ENCODE measurements at regions not wholly inside any gene's neighbourhood (a gene's known extent, or its start where the extent isn't known, plus 50 kb on each side); places are given as distances from the start of the nearest gene placed in this dataset.

DNA sequence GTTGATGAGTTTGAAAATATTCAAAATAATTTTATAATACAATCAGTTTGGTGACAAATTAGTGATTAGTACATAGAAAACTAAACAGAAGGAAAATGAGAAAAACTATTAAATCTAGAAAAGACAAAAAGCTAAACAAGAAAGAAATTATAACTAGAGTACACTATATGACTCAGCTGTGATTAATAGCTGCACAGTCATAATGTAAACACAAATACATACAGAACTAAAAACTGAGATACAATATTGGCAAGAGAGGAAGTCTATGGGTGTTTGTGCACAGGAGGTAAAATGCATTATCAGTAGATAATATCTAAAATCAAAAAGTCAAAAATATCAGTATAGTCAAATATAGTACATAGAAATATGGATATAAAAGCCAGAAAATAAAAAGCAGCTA, 80.7 kb upstream of the PCSK6 start:
- TF ChIP-seq, protein P1, sequence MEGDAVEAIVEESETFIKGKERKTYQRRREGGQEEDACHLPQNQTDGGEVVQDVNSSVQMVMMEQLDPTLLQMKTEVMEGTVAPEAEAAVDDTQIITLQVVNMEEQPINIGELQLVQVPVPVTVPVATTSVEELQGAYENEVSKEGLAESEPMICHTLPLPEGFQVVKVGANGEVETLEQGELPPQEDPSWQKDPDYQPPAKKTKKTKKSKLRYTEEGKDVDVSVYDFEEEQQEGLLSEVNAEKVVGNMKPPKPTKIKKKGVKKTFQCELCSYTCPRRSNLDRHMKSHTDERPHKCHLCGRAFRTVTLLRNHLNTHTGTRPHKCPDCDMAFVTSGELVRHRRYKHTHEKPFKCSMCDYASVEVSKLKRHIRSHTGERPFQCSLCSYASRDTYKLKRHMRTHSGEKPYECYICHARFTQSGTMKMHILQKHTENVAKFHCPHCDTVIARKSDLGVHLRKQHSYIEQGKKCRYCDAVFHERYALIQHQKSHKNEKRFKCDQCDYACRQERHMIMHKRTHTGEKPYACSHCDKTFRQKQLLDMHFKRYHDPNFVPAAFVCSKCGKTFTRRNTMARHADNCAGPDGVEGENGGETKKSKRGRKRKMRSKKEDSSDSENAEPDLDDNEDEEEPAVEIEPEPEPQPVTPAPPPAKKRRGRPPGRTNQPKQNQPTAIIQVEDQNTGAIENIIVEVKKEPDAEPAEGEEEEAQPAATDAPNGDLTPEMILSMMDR (IDR thresholded peaks at IDR 0.05; ENCODE audit: low read depth, low read length): no peak
- H3K9me3 ChIP-seq (ENCODE audit: severe bottlenecking): no peaks in the 10 kb centered on the region
- no peak for DNase-seq
- H3K4me3 ChIP-seq (ENCODE audit: low read depth, low read length): no peak overlapping the region
- H3K27me3 ChIP-seq (ENCODE audit: insufficient read depth, low read depth, severe bottlenecking): no peaks in the 10 kb centered on the region
- no peak overlapping the region for H3K27ac ChIP-seq
- no peaks in the 10 kb centered on the region for H3K36me3 ChIP-seq

DNA sequence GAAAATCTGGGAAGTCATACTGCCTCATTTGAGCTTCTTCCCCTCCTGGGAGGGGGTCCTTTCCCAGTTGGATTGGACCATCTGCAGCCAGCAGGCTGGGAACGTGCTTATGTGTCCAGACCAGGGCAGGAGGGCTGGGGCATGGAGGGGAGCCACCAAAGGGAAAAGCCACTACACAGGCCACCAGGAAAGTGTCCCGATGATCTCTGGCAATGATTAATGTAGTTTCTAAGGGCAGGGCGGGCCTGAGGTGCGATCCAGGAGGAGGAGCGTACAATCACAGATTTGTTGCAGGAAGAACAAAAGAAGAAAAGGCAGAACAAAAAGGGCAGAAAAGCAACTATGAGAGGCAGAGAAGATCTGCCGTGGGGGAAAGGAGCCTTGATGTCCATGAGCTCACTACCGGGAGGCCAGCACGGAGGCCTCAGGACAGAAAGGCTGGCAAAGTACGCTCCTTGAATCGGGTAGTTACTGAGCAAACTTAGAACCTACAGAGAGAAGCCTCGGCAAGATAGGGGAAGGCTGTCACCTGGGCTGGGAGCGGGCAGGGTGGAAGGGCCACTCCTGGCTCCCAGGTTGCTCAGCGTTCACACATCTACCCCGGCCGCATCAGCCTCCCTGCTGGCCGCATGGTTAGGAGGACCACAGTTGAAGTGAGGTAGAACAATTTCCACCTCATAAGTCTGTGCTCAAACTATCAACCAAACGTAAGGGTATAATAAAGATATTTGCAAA, 79.5 kb upstream of the PCSK6 start:
- Histone ChIP-seq H3K36me3 (no peaks in the 10 kb centered on the region), H3K4me3 (ENCODE audit: low read depth, low read length) (no peak overlapping the region), H3K27ac (no peak overlapping the region), H3K27me3 (ENCODE audit: insufficient read depth, low read depth, severe bottlenecking) (no peaks in the 10 kb centered on the region), H3K9me3 (ENCODE audit: severe bottlenecking) (no peaks in the 10 kb centered on the region)
- TF ChIP-seq, protein P1 (IDR thresholded peaks at IDR 0.05; ENCODE audit: low read depth, low read length): no peak
- DNase-seq: no peak

DNA sequence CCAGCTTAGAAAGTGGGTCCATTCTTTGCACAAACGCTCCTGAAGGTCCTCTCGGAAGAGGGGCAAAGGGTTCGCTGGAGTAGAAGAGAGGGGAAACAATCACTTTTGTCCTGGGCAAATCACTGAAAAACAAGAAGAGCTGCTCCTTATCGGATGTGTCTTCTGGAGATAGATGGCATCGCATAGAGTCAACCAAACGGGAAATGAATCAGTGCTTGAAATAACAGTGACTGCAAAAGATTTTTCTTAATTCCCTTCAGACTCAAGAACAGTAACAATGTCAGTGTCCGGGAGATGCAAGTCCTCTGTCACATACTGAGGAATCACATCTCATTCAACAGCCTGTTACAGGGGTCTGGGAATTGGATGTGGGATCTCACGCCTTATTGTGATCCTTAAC, 78.8 kb upstream of the PCSK6 start:
- no peak overlapping the region for H3K27ac ChIP-seq
- H3K4me3 ChIP-seq (ENCODE audit: low read depth, low read length): no peak overlapping the region
- H3K9me3 ChIP-seq (ENCODE audit: severe bottlenecking): no peaks in the 10 kb centered on the region
- no peaks in the 10 kb centered on the region for H3K36me3 ChIP-seq
- no peak for DNase-seq
- H3K27me3 ChIP-seq (ENCODE audit: insufficient read depth, low read depth, severe bottlenecking): no peaks in the 10 kb centered on the region
- TF ChIP-seq, protein P1 (IDR thresholded peaks at IDR 0.05; ENCODE audit: low read depth, low read length): no peak

DNA sequence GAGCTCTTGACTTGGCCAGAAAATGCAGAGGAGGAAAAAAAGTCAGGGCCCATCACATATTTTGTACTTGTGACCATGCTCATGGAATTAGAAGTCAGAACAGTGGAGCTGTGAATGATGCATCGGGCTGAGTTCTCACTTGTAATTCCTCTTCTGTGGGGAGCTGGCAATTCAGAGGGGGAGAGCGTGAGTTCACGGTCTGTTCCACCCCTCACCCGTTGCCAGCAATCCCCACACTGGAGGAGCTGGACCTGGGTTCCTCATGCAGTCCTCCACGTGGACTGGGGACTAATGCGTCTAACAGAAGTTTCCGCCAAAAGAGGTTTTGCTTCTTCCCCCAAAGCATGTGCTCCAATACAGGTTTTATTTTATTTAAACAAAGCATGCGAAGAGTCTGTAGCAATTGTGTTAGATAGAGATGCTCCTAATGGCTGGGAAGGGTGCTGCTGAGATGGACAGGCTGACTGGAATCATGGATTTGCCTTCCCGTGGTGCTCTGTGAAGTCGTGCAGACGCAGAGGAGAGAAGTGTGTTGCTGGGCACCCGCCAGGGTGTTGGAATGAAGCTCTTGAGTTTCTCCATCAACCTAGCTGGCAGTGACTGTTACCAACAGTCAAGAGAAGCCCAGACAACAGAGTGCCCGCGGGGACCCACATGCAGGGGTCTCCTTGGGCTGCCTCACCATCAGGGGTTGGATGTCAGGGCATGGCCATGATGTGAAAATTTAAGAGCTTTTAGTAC, 77.4 kb upstream of the PCSK6 start:
- Histone ChIP-seq H3K4me3 (ENCODE audit: low read depth, low read length) (no peak overlapping the region), H3K36me3 (no peaks in the 10 kb centered on the region), H3K27me3 (ENCODE audit: insufficient read depth, low read depth, severe bottlenecking) (no peaks in the 10 kb centered on the region), H3K9me3 (ENCODE audit: severe bottlenecking) (no peaks in the 10 kb centered on the region), H3K27ac (no peak overlapping the region)
- no peak for DNase-seq
- TF ChIP-seq, protein P1 (IDR thresholded peaks at IDR 0.05; ENCODE audit: low read depth, low read length): no peak

DNA sequence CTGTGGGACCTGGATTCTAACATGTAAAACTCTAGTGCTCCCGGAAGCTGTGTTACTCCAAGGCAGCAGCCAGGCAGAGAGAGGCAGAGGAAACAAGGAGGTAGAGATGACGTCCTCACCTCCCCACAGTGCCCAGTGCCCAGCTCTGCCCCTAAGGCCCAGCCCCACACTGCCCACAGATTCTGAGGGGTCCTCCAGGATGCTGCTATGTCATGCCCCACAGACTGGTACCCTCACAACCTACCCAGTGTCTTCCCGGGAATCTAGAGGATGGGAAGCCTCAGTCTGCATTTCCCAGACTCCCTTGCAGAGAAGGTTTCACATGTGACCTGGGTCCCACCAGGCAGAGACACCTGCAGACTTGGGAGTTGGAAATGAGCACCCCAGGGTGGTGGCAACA, 75.9 kb upstream of the PCSK6 start:
- H3K4me3 ChIP-seq (ENCODE audit: low read depth, low read length): no peak overlapping the region
- no peaks in the 10 kb centered on the region for H3K36me3 ChIP-seq
- no peaks in the 10 kb centered on the region for H3K27me3 ChIP-seq (ENCODE audit: insufficient read depth, low read depth, severe bottlenecking)
- no peak for DNase-seq
- TF ChIP-seq, protein P1 (IDR thresholded peaks at IDR 0.05; ENCODE audit: low read depth, low read length): no peak
- no peak overlapping the region for H3K27ac ChIP-seq
- H3K9me3 ChIP-seq (ENCODE audit: severe bottlenecking): no peaks in the 10 kb centered on the region
